ENCODE measurements at regions not wholly inside any gene's neighbourhood (a gene's known extent, or its start where the extent isn't known, plus 50 kb on each side); places are given as distances from the start of the nearest gene placed in this dataset.

GRCh38 chr17:77286641-77287431 is 146.1 kb downstream of the SEC14L1 start (continued):
- TF ChIP-seq ZNF687 (CRISPR knock-in tag; IDR thresholded peaks at IDR 0.05): peak; percentile 95
- peak; percentile 99 for TF ChIP-seq NCOA2 (CRISPR knock-in tag; IDR thresholded peaks at IDR 0.05)
- peak; percentile 98 for TF ChIP-seq SMYD3 (CRISPR knock-in tag; IDR thresholded peaks at IDR 0.05)
- peak; percentile 86; the same call in 1 of the 2 replicates for TF ChIP-seq ZSCAN22 (CRISPR knock-in tag; IDR thresholded peaks at IDR 0.05)
- TF ChIP-seq PRDM4 (CRISPR knock-in tag; IDR thresholded peaks at IDR 0.05; ENCODE audit: borderline replicate concordance): no peak
- TF ChIP-seq ZNF607 (CRISPR knock-in tag; IDR thresholded peaks at IDR 0.05; ENCODE audit: borderline replicate concordance): peak; percentile 97
- no peak; the same call in 1 of the 2 replicates for TF ChIP-seq NR0B2 (CRISPR knock-in tag; IDR thresholded peaks at IDR 0.05)
- TF ChIP-seq JUN (CRISPR knock-in tag; IDR thresholded peaks at IDR 0.05): peak; percentile 92
- peak; percentile 99 for TF ChIP-seq ZBTB7B (CRISPR knock-in tag; IDR thresholded peaks at IDR 0.05)
- TF ChIP-seq ZNF251 (CRISPR knock-in tag; IDR thresholded peaks at IDR 0.05): no peak
- TF ChIP-seq ZNF275 (CRISPR knock-in tag; IDR thresholded peaks at IDR 0.05; ENCODE audit: borderline replicate concordance): no peak
- TF ChIP-seq ZNF280D (CRISPR knock-in tag; IDR thresholded peaks at IDR 0.05): peak; percentile 79; the same call in 1 of the 2 replicates
- TF ChIP-seq ZNF878 (CRISPR knock-in tag; IDR thresholded peaks at IDR 0.05): peak; percentile 96
- TF ChIP-seq E2F2 (CRISPR knock-in tag; IDR thresholded peaks at IDR 0.05; ENCODE audit: borderline replicate concordance): no peak
- TF ChIP-seq MAX (IDR thresholded peaks at IDR 0.05): no peak

Data from HepG2 (cell line).